H1 (cell line): ENCODE measurements at regions not wholly inside any gene's neighbourhood (a gene's known extent, or its start where the extent isn't known, plus 50 kb on each side); places are given as distances from the start of the nearest gene placed in this dataset.

ENCODE experiments used
- CTCF ChIA-PET: fragments of 300-600 bp; sonication (Branson Sonifier 250); formaldehyde crosslinking; loops from one replicate; lab custom pipeline; 2021; ENCODE audit not compliant: partially characterized antibody; lab: Charles Lee
- POLR2A ChIA-PET: fragments of 300-600 bp; sonication (Branson Sonifier 250); formaldehyde crosslinking; loops from one replicate; lab custom pipeline; 2021; ENCODE audit warnings: inconsistent platforms; ENCODE audit not compliant: partially characterized antibody; lab: Charles Lee
- DNase-seq, 2 experiments: peaks; one replicate each; pipeline versions ENCODE4 v3.0.0 to v3.0.0-alpha.2; 2010 to 2022; ENCODE audit warnings: low spot score in 2 of 2, low read depth in 1 of 2, mixed read lengths in 1 of 2
- FAIRE-seq: peaks from 2 replicates; lab custom pipeline; 2011; peaks lifted over from hg19 to GRCh38; lab: Jason Lieb, UNC
- H2AFZ ChIP-seq: 2 replicates; pipeline ENCODE4 v1.8.1; 2012; ENCODE audit warnings: low read length, inconsistent platforms
- H2AK5ac ChIP-seq: 2 replicates; pipeline ENCODE4 v1.6.1; 2013; ENCODE audit warnings: low read depth, low read length
- H2BK120ac ChIP-seq: replicated peaks from 2 replicates; pipeline ENCODE3; 2013; ENCODE audit warnings: low read depth, low read length, inconsistent platforms
- H2BK12ac ChIP-seq: 2 replicates; pipeline ENCODE4 v1.6.1; 2013; ENCODE audit warnings: low read depth, low read length
- H2BK15ac ChIP-seq: 2 replicates; pipeline ENCODE4 v1.6.1; 2013; ENCODE audit warnings: low read length
- H2BK20ac ChIP-seq: 2 replicates; pipeline ENCODE4 v1.6.1; 2013; ENCODE audit warnings: low read length
- H2BK5ac ChIP-seq: 2 replicates; pipeline ENCODE4 v1.6.1; 2013; ENCODE audit warnings: low read depth, low read length
- H3K14ac ChIP-seq: 2 replicates; pipeline ENCODE4 v1.6.1; 2013; ENCODE audit warnings: inconsistent platforms; ENCODE audit not compliant: insufficient read length
- H3K18ac ChIP-seq: 2 replicates; pipeline ENCODE4 v1.6.1; 2013; ENCODE audit warnings: low read length; ENCODE audit errors: extremely low read depth
- H3K23ac ChIP-seq: 2 replicates; pipeline ENCODE4 v1.6.1; 2013; ENCODE audit warnings: inconsistent platforms; ENCODE audit not compliant: insufficient read length
- H3K23me2 ChIP-seq: 2 replicates; pipeline ENCODE4 v1.6.1; 2013; ENCODE audit warnings: low read depth, low read length
- H3K27ac ChIP-seq: 2 replicates; pipeline ENCODE4 v1.6.1; 2011; ENCODE audit warnings: low read depth, low read length, inconsistent platforms
- H3K27me3 ChIP-seq, 4 experiments: replicated peaks in 1 of 4; 1 replicate in 1 of 4; 2 replicates in 3 of 4; pipeline versions ENCODE4 v1.6.1 to v1.8.1; 2011 to 2013; ENCODE audit warnings: low read length in 3 of 4, mild to moderate bottlenecking in 3 of 4, inconsistent platforms in 2 of 4, mixed read lengths in 2 of 4, moderate library complexity in 1 of 4; ENCODE audit not compliant: control insufficient read depth in 3 of 4, insufficient read depth in 3 of 4; ENCODE audit errors: extremely low read depth in 1 of 4
- H3K36me3 ChIP-seq, 4 experiments: 2 replicates each; pipeline versions ENCODE4 v1.6.1 to v1.8.1; 2011 to 2013; ENCODE audit warnings: mild to moderate bottlenecking in 4 of 4, low read length in 3 of 4, moderate library complexity in 2 of 4, control low read depth in 1 of 4, inconsistent platforms in 1 of 4; ENCODE audit not compliant: insufficient read depth in 4 of 4, control insufficient read depth in 2 of 4
- H3K4ac ChIP-seq: replicated peaks from 2 replicates; pipeline ENCODE3; 2013; ENCODE audit warnings: low read length, low read depth, mixed read lengths, inconsistent platforms; ENCODE audit not compliant: insufficient read length
- H3K4me1 ChIP-seq, 4 experiments: replicated peaks in 1 of 4; 1 replicate in 1 of 4; 2 replicates in 3 of 4; pipeline versions ENCODE4 v1.6.1 to v1.8.1; 2011 to 2013; ENCODE audit warnings: low read length in 3 of 4, inconsistent platforms in 2 of 4, mixed read lengths in 1 of 4; ENCODE audit not compliant: insufficient read depth in 4 of 4, control insufficient read depth in 3 of 4
- H3K4me2 ChIP-seq, 2 experiments: 2 replicates each; pipeline versions ENCODE4 v1.6.1 to v1.8.1; 2011 to 2013; ENCODE audit warnings: low read depth in 2 of 2, low read length in 2 of 2, control low read depth in 1 of 2, inconsistent platforms in 1 of 2, mild to moderate bottlenecking in 1 of 2; ENCODE audit not compliant: insufficient read depth in 1 of 2
- H3K4me3 ChIP-seq, 4 experiments: fragments of 200-600, 300-600 bp in 1 of 4; sonication (generic), shearing (Covaris generic), sonication (Bioruptor Twin) in 1 of 4; 2 replicates each; pipeline versions ENCODE4 v1.5.1 to v1.8.1; 2011 to 2016; ENCODE audit warnings: low read length in 4 of 4, low read depth in 3 of 4, control low read depth in 2 of 4, inconsistent platforms in 2 of 4, mild to moderate bottlenecking in 2 of 4, mixed read lengths in 1 of 4, moderate library complexity in 1 of 4; ENCODE audit not compliant: insufficient read depth in 2 of 4; ENCODE audit errors: extremely low read depth in 1 of 4
- H3K56ac ChIP-seq: replicated peaks from 2 replicates; pipeline ENCODE3; 2013; ENCODE audit warnings: low read depth, mild to moderate bottlenecking, mixed read lengths, low read length, inconsistent platforms; ENCODE audit not compliant: insufficient read length
- H3K79me1 ChIP-seq: 2 replicates; pipeline ENCODE4 v1.6.1; 2013; ENCODE audit warnings: low read depth, low read length, control low read depth
- H3K79me2 ChIP-seq, 2 experiments: 2 replicates each; pipeline versions ENCODE4 v1.6.1 to v1.8.1; 2012 to 2013; ENCODE audit warnings: low read length in 2 of 2, mild to moderate bottlenecking in 2 of 2, inconsistent platforms in 1 of 2; ENCODE audit not compliant: insufficient read depth in 2 of 2, control insufficient read depth in 1 of 2
- H3K9ac ChIP-seq, 4 experiments: replicated peaks in 1 of 4; 1 replicate in 1 of 4; 2 replicates in 3 of 4; pipeline versions ENCODE4 v1.6.1 to v1.8.1; 2011 to 2013; ENCODE audit warnings: low read depth in 3 of 4, low read length in 3 of 4, control low read depth in 2 of 4, mild to moderate bottlenecking in 2 of 4, moderate library complexity in 2 of 4, inconsistent platforms in 1 of 4; ENCODE audit errors: extremely low read depth in 1 of 4
- H3K9me3 ChIP-seq, 2 experiments: 2 replicates each; pipeline versions ENCODE4 v1.6.1 to v1.8.1; 2012 to 2013; ENCODE audit warnings: mild to moderate bottlenecking in 2 of 2, moderate library complexity in 2 of 2, control low read depth in 1 of 2, inconsistent platforms in 1 of 2, low read depth in 1 of 2, low read length in 1 of 2, mixed read lengths in 1 of 2; ENCODE audit not compliant: insufficient read depth in 2 of 2
- H4K20me1 ChIP-seq, 2 experiments: replicated peaks in 1 of 2; 2 replicates each; pipeline versions ENCODE3 to v1.8.1; 2011 to 2013; ENCODE audit warnings: inconsistent platforms in 2 of 2, low read length in 2 of 2, mild to moderate bottlenecking in 1 of 2; ENCODE audit not compliant: insufficient read depth in 2 of 2, control insufficient read depth in 1 of 2
- H4K5ac ChIP-seq: 2 replicates; pipeline ENCODE4 v1.6.1; 2013; ENCODE audit warnings: low read length, low read depth, mixed read lengths, inconsistent platforms; ENCODE audit not compliant: insufficient read length
- H4K8ac ChIP-seq: 2 replicates; pipeline ENCODE4 v1.8.0; 2013; ENCODE audit warnings: mild to moderate bottlenecking, moderate library complexity, low read length, inconsistent platforms; ENCODE audit not compliant: insufficient read depth; ENCODE audit errors: extremely low read depth
- H4K91ac ChIP-seq: replicated peaks from 2 replicates; pipeline ENCODE3; 2013; ENCODE audit warnings: low read length, mixed read lengths, inconsistent platforms; ENCODE audit not compliant: insufficient read length
- CHD2 ChIP-seq: IDR thresholded peaks from 2 replicates; pipeline ENCODE4 v1.6.1; 2012; ENCODE audit warnings: low read length, improper control_type of control experiment
- EP300 ChIP-seq, 2 experiments: IDR thresholded peaks; 1 replicate in 1 of 2; 2 replicates in 1 of 2; pipeline ENCODE4 v1.6.1; 2011 to 2012; ENCODE audit warnings: low read depth in 2 of 2, low read length in 2 of 2, mild to moderate bottlenecking in 2 of 2, borderline replicate concordance in 1 of 2, inconsistent platforms in 1 of 2, moderate library complexity in 1 of 2
- GTF2F1 ChIP-seq: IDR thresholded peaks from 2 replicates; pipeline ENCODE4 v1.6.1; 2012; ENCODE audit warnings: low read depth, low read length, improper control_type of control experiment, borderline replicate concordance
- KDM5A ChIP-seq: fragments of 200-600 bp; IDR thresholded peaks from 2 replicates; pipeline ENCODE4 v1.7.1; 2012; ENCODE audit warnings: mild to moderate bottlenecking, low read length, inconsistent platforms, mixed read lengths
- POLR2A ChIP-seq, 2 experiments: IDR thresholded peaks; 1 replicate in 1 of 2; 2 replicates in 1 of 2; pipeline ENCODE4 v1.6.1; 2011; ENCODE audit warnings: low read depth in 2 of 2, low read length in 2 of 2, mild to moderate bottlenecking in 2 of 2; ENCODE audit errors: control extremely low read depth in 1 of 2
- POLR2AphosphoS5 ChIP-seq: IDR thresholded peaks from 2 replicates; pipeline ENCODE4 v1.6.1; 2011; ENCODE audit warnings: low read depth, low read length
- RXRA ChIP-seq: IDR thresholded peaks from 2 replicates; pipeline ENCODE4 v1.6.1; 2011; ENCODE audit warnings: low read depth, mild to moderate bottlenecking, low read length, moderate library complexity; ENCODE audit not compliant: insufficient read depth
- SP1 ChIP-seq: IDR thresholded peaks from 2 replicates; pipeline ENCODE4 v1.6.1; 2011; ENCODE audit warnings: low read depth, low read length
- SRF ChIP-seq: IDR thresholded peaks from 2 replicates; pipeline ENCODE4 v1.6.1; 2011; ENCODE audit warnings: mild to moderate bottlenecking, low read depth, low read length, moderate library complexity
- ZNF274 ChIP-seq: IDR thresholded peaks from 2 replicates; pipeline ENCODE4 v1.7.0; 2012; ENCODE audit warnings: low read length, borderline replicate concordance; ENCODE audit errors: extremely low read depth
- WGBS, 2 experiments: shearing (Covaris generic) in 1 of 2; methylation state at CpG; one replicate each; pipeline versions ENCODE4 v1.1.6 to v1.1.7; 2013 to 2015; ENCODE audit warnings: low lambda C conversion rate in 2 of 2, mixed read lengths in 2 of 2, inconsistent platforms in 1 of 2, low coverage in 1 of 2, missing lambda C conversion rate in 1 of 2; ENCODE audit not compliant: insufficient replicate concordance in 2 of 2, insufficient coverage in 1 of 2, insufficient read length in 1 of 2; ENCODE audit errors: extremely low coverage in 1 of 2, missing lambda C conversion rate in 1 of 2; 5-methylcytosine and 5-hydroxymethylcytosine counted together

DNA sequence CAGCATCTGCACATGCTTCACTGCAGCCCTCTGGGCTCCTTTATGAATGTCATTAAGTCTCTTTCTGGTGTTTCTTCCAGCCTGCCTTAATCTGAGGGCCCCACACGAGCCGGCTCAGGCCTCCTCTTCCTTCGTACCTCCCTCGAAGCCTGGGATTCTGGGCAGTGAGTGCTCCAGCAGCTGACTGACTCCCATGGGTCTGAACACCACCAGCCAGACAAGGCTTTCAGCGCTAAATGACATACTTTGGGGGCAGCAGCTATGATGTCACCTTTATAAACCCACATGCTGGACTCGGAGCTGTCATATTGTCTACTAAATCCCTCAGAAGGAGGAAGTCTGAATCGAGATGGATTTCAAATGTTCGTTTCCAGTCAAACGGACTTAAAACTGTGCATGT is 127.1 kb downstream of the TRIM29 start:
- H2BK120ac ChIP-seq, result no peak overlapping the region
- H4K20me1 ChIP-seq, result no peaks in the 10 kb centered on the region
- no peak overlapping the region for H2AFZ ChIP-seq
- DNase-seq (no peak), FAIRE-seq (no peak)
- no peak overlapping the region for H3K18ac ChIP-seq
- H3K36me3 ChIP-seq, result no peaks in the 10 kb centered on the region
- no peak overlapping the region for H4K5ac ChIP-seq
- H3K4me3 ChIP-seq, result no peak overlapping the region
- no peaks in the 10 kb centered on the region; the same call in 1 of the 2 replicates for H3K23me2 ChIP-seq
- H3K9ac ChIP-seq, result no peak overlapping the region
- TF ChIP-seq POLR2A (IDR thresholded peaks at IDR 0.05; ENCODE audit: control extremely low read depth in 1 of 2, low read depth in 2 of 2, low read length in 2 of 2), result no peak
- no peak for TF ChIP-seq SRF
- TF ChIP-seq EP300 (IDR thresholded peaks at IDR 0.05; ENCODE audit: borderline replicate concordance in 1 of 2, low read depth in 2 of 2, low read length in 2 of 2), result no peak
- no peak for TF ChIP-seq GTF2F1
- no peak for TF ChIP-seq RXRA
- TF ChIP-seq SP1, result no peak
- no peak for TF ChIP-seq ZNF274
- TF ChIP-seq CHD2, result no peak
- TF ChIP-seq POLR2AphosphoS5, result no peak
- no peak for TF ChIP-seq KDM5A
- peak overlapping the region; percentile 42; the same call in 1 of the 2 replicates for H2AK5ac ChIP-seq
- no peak overlapping the region for H3K27ac ChIP-seq
- no peak overlapping the region for H3K4ac ChIP-seq
- H3K79me1 ChIP-seq, result no peaks in the 10 kb centered on the region
- no peak overlapping the region for H2BK5ac ChIP-seq
- 86% methylated on average over 9 of the region's 9 CpGs; no CpG with 5 or more reads in 1 of the 2 experiments for WGBS, 2 experiments
- no peak overlapping the region for H2BK15ac ChIP-seq
- H3K23ac ChIP-seq, result no peak overlapping the region
- ChIA-PET CTCF (interaction anchor here (1.0 to 10.0 kb wide), 9 partner anchors 9 to 231 kb away, joined by 3 to 146 read pairs (median 5); no protein-coding TSS in a partner anchor), POLR2A (no interaction called here)
- H2BK20ac ChIP-seq, result no peak overlapping the region
- H2BK12ac ChIP-seq, result no peak overlapping the region
- H4K8ac ChIP-seq, result no peak overlapping the region
- H3K4me1 ChIP-seq, result peaks cover 0 to 12% (median 10%) of the 10 kb centered on the region in 4 experiments; a peak in 5 of 7 replicates
- peaks cover 0 to 5% (median under 1%) of the 10 kb centered on the region in 4 experiments; a peak in 3 of 7 replicates for H3K27me3 ChIP-seq
- no peak overlapping the region for H3K14ac ChIP-seq
- H3K56ac ChIP-seq, result no peak overlapping the region
- H3K9me3 ChIP-seq, result no peaks in the 10 kb centered on the region
- H3K4me2 ChIP-seq, result no peak overlapping the region
- no peaks in the 10 kb centered on the region for H3K79me2 ChIP-seq
- no peak overlapping the region for H4K91ac ChIP-seq
